T-helper 1 cell (primary cell): ENCODE measurements at regions not wholly inside any gene's neighbourhood (a gene's known extent, or its start where the extent isn't known, plus 50 kb on each side); places are given as distances from the start of the nearest gene placed in this dataset.
"Not testable (repeated sequence)": the region's sequence is repeated elsewhere in the genome, so short reads cannot be mapped to it uniquely, and the experiment has no call there.

ENCODE experiments used
- DNase-seq, 5 donors: peaks; one replicate each; pipeline ENCODE4 v3.0.0-alpha.2; 2012 to 2020

GRCh38 chr17:72372185-72372584, 251.4 kb downstream of the SOX9 start:
- DNase-seq: no peak

- DNase-seq: no peak
Measured at GRCh38 chr17:72373910-72374741, 253.3 kb downstream of the SOX9 start.

- DNase-seq: no peak
Measured at GRCh38 chr17:72376526-72377345, 255.9 kb downstream of the SOX9 start.

GRCh38 chr17:72378414-72379390, 257.9 kb downstream of the SOX9 start:
- DNase-seq: no peak

GRCh38 chr17:72379516-72379915, 258.7 kb downstream of the SOX9 start:
- no peak for DNase-seq

- DNase-seq: no peak
Measured at GRCh38 chr17:72380120-72380519, 259.3 kb downstream of the SOX9 start.

GRCh38 chr17:72380737-72381136, 259.9 kb downstream of the SOX9 start:
- DNase-seq: no peak

GRCh38 chr17:72381597-72382397, 261.0 kb downstream of the SOX9 start:
- DNase-seq: no peak

- no peak for DNase-seq
Measured at GRCh38 chr17:72382971-72383722, 262.3 kb downstream of the SOX9 start.

- no peak for DNase-seq
Measured at GRCh38 chr17:72385475-72385874, 264.7 kb downstream of the SOX9 start.

- DNase-seq: not testable (repeated sequence)
Measured at GRCh38 chr17:72386173-72386572, 265.4 kb downstream of the SOX9 start.

GRCh38 chr17:72386619-72387237, 265.9 kb downstream of the SOX9 start:
- DNase-seq: no peak

- no peak for DNase-seq
Measured at GRCh38 chr17:72387487-72387886, 266.7 kb downstream of the SOX9 start.

GRCh38 chr17:72387969-72388368, 267.1 kb downstream of the SOX9 start:
- DNase-seq: no peak

GRCh38 chr17:72388765-72389473, 268.1 kb downstream of the SOX9 start:
- no peak for DNase-seq

GRCh38 chr17:72390675-72391508, 270.1 kb downstream of the SOX9 start:
- no peak for DNase-seq

GRCh38 chr17:72392056-72393010, 271.5 kb downstream of the SOX9 start:
- no peak for DNase-seq

GRCh38 chr17:72393553-72393952, 272.7 kb downstream of the SOX9 start:
- DNase-seq: no peak
